SK-N-SH treated with all-trans-retinoic acid at 6 μM for 48 hours (cell line): ENCODE measurements at regions not wholly inside any gene's neighbourhood (a gene's known extent, or its start where the extent isn't known, plus 50 kb on each side); places are given as distances from the start of the nearest gene placed in this dataset.

Experiments
- ATAC-seq: fragments of 200-7000 bp; cut with Tn5 transposase; 3 replicates; pipeline ENCODE4 v1.9.1; 2020; ENCODE audit warnings: mild to moderate bottlenecking, moderate library complexity
- BACH2 ChIP-seq: fragments of 250-450 bp; sonication (Bioruptor Pico); IDR thresholded peaks from 2 replicates; pipeline ENCODE4 v1.9.0; 2021; ENCODE audit warnings: mild to moderate bottlenecking, borderline replicate concordance
- CREB5 ChIP-seq: fragments of 250-450 bp; sonication (Bioruptor Pico); IDR thresholded peaks from 2 replicates; pipeline ENCODE4 v1.5.1; 2020; ENCODE audit warnings: low read depth, mild to moderate bottlenecking, moderate library complexity
- CSDC2 ChIP-seq: fragments of 250-450 bp; sonication (Bioruptor Pico); IDR thresholded peaks from 2 replicates; pipeline ENCODE4 v1.5.0; 2020; ENCODE audit warnings: mild to moderate bottlenecking, moderate library complexity
- CSRNP3 ChIP-seq: fragments of 250-450 bp; sonication (Bioruptor Pico); IDR thresholded peaks from 2 replicates; pipeline ENCODE4 v1.5.1; 2021; ENCODE audit warnings: mild to moderate bottlenecking, moderate library complexity
- ESRRG ChIP-seq: fragments of 250-450 bp; sonication (Bioruptor Pico); IDR thresholded peaks from 2 replicates; pipeline ENCODE4 v1.6.1; 2021; ENCODE audit warnings: mild to moderate bottlenecking
- GLIS3 ChIP-seq: fragments of 250-450 bp; sonication (Bioruptor Pico); IDR thresholded peaks from 2 replicates; pipeline ENCODE4 v1.5.0; 2020; ENCODE audit warnings: mild to moderate bottlenecking, moderate library complexity
- ISL1 ChIP-seq: fragments of 250-450 bp; sonication (Bioruptor Pico); IDR thresholded peaks from 2 replicates; pipeline ENCODE4 v2.1.2; 2022; ENCODE audit warnings: mild to moderate bottlenecking, moderate library complexity
- OSR1 ChIP-seq: fragments of 250-450 bp; sonication (Bioruptor Pico); IDR thresholded peaks from 2 replicates; pipeline ENCODE4 v1.8.0; 2022; ENCODE audit warnings: moderate library complexity, mild to moderate bottlenecking, inconsistent platforms
- PATZ1 ChIP-seq: fragments of 250-450 bp; sonication (Bioruptor Pico); IDR thresholded peaks from 2 replicates; pipeline ENCODE4 v1.8.0; 2020; ENCODE audit warnings: mild to moderate bottlenecking, moderate library complexity, borderline replicate concordance
- PPARA ChIP-seq: fragments of 250-450 bp; sonication (Bioruptor Pico); IDR thresholded peaks from 2 replicates; pipeline ENCODE4 v1.5.0; 2020; ENCODE audit warnings: mild to moderate bottlenecking, borderline replicate concordance
- RARB ChIP-seq: fragments of 250-450 bp; sonication (Bioruptor Pico); IDR thresholded peaks from 2 replicates; pipeline ENCODE4 v1.8.0; 2021; ENCODE audit warnings: mild to moderate bottlenecking, moderate library complexity
- SNAI2 ChIP-seq: fragments of 250-450 bp; sonication (Bioruptor Pico); IDR thresholded peaks from 2 replicates; pipeline ENCODE4 v1.5.0; 2020; ENCODE audit warnings: mild to moderate bottlenecking, moderate library complexity
- TCF4 ChIP-seq: fragments of 250-450 bp; sonication (Bioruptor Pico); IDR thresholded peaks from 2 replicates; pipeline ENCODE4 v1.8.0; 2021; ENCODE audit warnings: mild to moderate bottlenecking, moderate library complexity, borderline replicate concordance
- TOX ChIP-seq: fragments of 250-450 bp; sonication (Bioruptor Pico); IDR thresholded peaks from 2 replicates; pipeline ENCODE4 v1.8.0; 2021; ENCODE audit warnings: mild to moderate bottlenecking, moderate library complexity, borderline replicate concordance
- TSHZ2 ChIP-seq: fragments of 250-450 bp; sonication (Bioruptor Pico); IDR thresholded peaks from 2 replicates; pipeline ENCODE4 v1.5.0; 2020; ENCODE audit warnings: mild to moderate bottlenecking, moderate library complexity
- ZC3H10 ChIP-seq: fragments of 250-450 bp; sonication (Bioruptor Pico); IDR thresholded peaks from 2 replicates; pipeline ENCODE4 v1.5.1; 2021; ENCODE audit warnings: mild to moderate bottlenecking, moderate library complexity
- ZFP30 ChIP-seq: fragments of 450-650 bp; formaldehyde crosslinking; IDR thresholded peaks from 2 replicates; pipeline ENCODE4 v1.5.0; 2022; ENCODE audit warnings: mild to moderate bottlenecking, moderate library complexity
- ZNF565 ChIP-seq: fragments of 450-650 bp; formaldehyde crosslinking; conservative IDR thresholded peaks from 2 replicates; pipeline ENCODE4 v1.5.0; 2020; ENCODE audit warnings: low read depth, mild to moderate bottlenecking, moderate library complexity
- ZNF70 ChIP-seq: fragments of 450-650 bp; formaldehyde crosslinking; IDR thresholded peaks from 2 replicates; pipeline ENCODE4 v1.5.0; 2020; ENCODE audit warnings: mild to moderate bottlenecking, moderate library complexity
- ZNF8 ChIP-seq: fragments of 450-650 bp; formaldehyde crosslinking; IDR thresholded peaks from 2 replicates; pipeline ENCODE4 v1.5.0; 2020; ENCODE audit warnings: mild to moderate bottlenecking, moderate library complexity

- TF ChIP-seq ISL1 (CRISPR knock-in tag) = peak; percentile 62
- TF ChIP-seq ZNF565 = no peak
- TF ChIP-seq ZFP30 (CRISPR knock-in tag) = no peak
- TF ChIP-seq ZNF8 (CRISPR knock-in tag) = no peak
- TF ChIP-seq CSRNP3 (CRISPR knock-in tag) = no peak
- TF ChIP-seq TSHZ2 (CRISPR knock-in tag) = no peak
- ATAC-seq = no peak
Measured at GRCh38 chr10:83371696-83372490, 767.4 kb upstream of the GHITM start.

- TF ChIP-seq ISL1 (CRISPR knock-in tag) (no peak), TOX (CRISPR knock-in tag) (no peak), ESRRG (CRISPR knock-in tag) (no peak), OSR1 (CRISPR knock-in tag) (no peak), ZNF70 (no peak), ZNF565 (no peak), CSRNP3 (CRISPR knock-in tag) (no peak), PPARA (CRISPR knock-in tag) (no peak), TCF4 (CRISPR knock-in tag) (no peak), RARB (CRISPR knock-in tag) (no peak), CREB5 (CRISPR knock-in tag) (no peak), BACH2 (CRISPR knock-in tag) (no peak), TSHZ2 (CRISPR knock-in tag) (no peak), PATZ1 (CRISPR knock-in tag) (no peak), ZC3H10 (CRISPR knock-in tag) (no peak), GLIS3 (no peak), SNAI2 (no peak), CSDC2 (CRISPR knock-in tag) (no peak)
- no peak for ATAC-seq
Measured at GRCh38 chr10:83372646-83373045, 766.7 kb upstream of the GHITM start.
